CD14-positive monocyte (primary cell): ENCODE measurements at regions not wholly inside any gene's neighbourhood (a gene's known extent, or its start where the extent isn't known, plus 50 kb on each side); places are given as distances from the start of the nearest gene placed in this dataset.

Experiments
- DNase-seq, 3 donors: peaks; one replicate each; pipeline ENCODE4 v3.0.0-alpha.2; 2011 to 2022
- H2AFZ ChIP-seq: 2 replicates; pipeline ENCODE4 v1.6.0; 2012; ENCODE audit warnings: mild to moderate bottlenecking, low read depth, low read length, inconsistent platforms; ENCODE audit not compliant: insufficient read depth, poor library complexity, severe bottlenecking
- H3K27ac ChIP-seq, 2 donors: 1 replicate in 1 of 2; 2 replicates in 1 of 2; pipeline ENCODE4 v1.5.1; 2012 to 2013; ENCODE audit warnings: low read length in 2 of 2, control low read depth in 1 of 2, inconsistent platforms in 1 of 2, low read depth in 1 of 2, mild to moderate bottlenecking in 1 of 2
- H3K27me3 ChIP-seq, 2 donors: one replicate each; pipeline versions ENCODE4 v1.6.0 to v1.6.1; 2011 to 2013; ENCODE audit warnings: low read length in 2 of 2; ENCODE audit not compliant: control insufficient read depth in 2 of 2, insufficient read depth in 2 of 2
- H3K36me3 ChIP-seq, 2 donors: replicated peaks in 1 of 2; 1 replicate in 1 of 2; 2 replicates in 1 of 2; pipeline versions ENCODE4 v1.5.1 to v1.6.1; 2012 to 2013; ENCODE audit warnings: low read length in 2 of 2, control low read depth in 1 of 2, inconsistent platforms in 1 of 2, mild to moderate bottlenecking in 1 of 2; ENCODE audit not compliant: insufficient read depth in 2 of 2, control insufficient read depth in 1 of 2
- H3K4me1 ChIP-seq, 2 donors: 1 replicate in 1 of 2; 2 replicates in 1 of 2; pipeline versions ENCODE4 v1.5.1 to v1.6.1; 2012 to 2013; ENCODE audit warnings: low read length in 2 of 2, control low read depth in 1 of 2, inconsistent platforms in 1 of 2, mild to moderate bottlenecking in 1 of 2, moderate library complexity in 1 of 2; ENCODE audit not compliant: insufficient read depth in 2 of 2, control insufficient read depth in 1 of 2
- H3K4me2 ChIP-seq: replicated peaks from 2 replicates; pipeline ENCODE3; 2012; ENCODE audit warnings: low read length, moderate library complexity, mild to moderate bottlenecking; ENCODE audit not compliant: poor library complexity, severe bottlenecking; ENCODE audit errors: extremely low read depth
- H3K4me3 ChIP-seq, 3 experiments: fragments of 200-600 bp in 1 of 3; sonication (generic) in 1 of 3; replicated peaks in 1 of 3; 1 replicate in 2 of 3; 2 replicates in 1 of 3; pipeline ENCODE4 v1.5.1; 2011 to 2013; ENCODE audit warnings: low read length in 3 of 3, mild to moderate bottlenecking in 3 of 3, control low read depth in 2 of 3, low read depth in 2 of 3, inconsistent platforms in 1 of 3, moderate library complexity in 1 of 3
- H3K79me2 ChIP-seq: 2 replicates; pipeline ENCODE4 v1.6.0; 2012; ENCODE audit warnings: mild to moderate bottlenecking, control low read depth, inconsistent platforms, low read length, moderate library complexity; ENCODE audit not compliant: insufficient read depth
- H3K9ac ChIP-seq: 2 replicates; pipeline ENCODE4 v1.6.0; 2017; ENCODE audit warnings: low read length, mild to moderate bottlenecking; ENCODE audit not compliant: insufficient read depth, poor library complexity, severe bottlenecking
- H3K9me3 ChIP-seq, 2 donors: replicated peaks in 1 of 2; 1 replicate in 1 of 2; 2 replicates in 1 of 2; pipeline versions ENCODE4 v1.5.1 to v1.6.1; 2012 to 2013; ENCODE audit warnings: low read length in 2 of 2, control low read depth in 1 of 2; ENCODE audit not compliant: control insufficient read depth in 1 of 2, insufficient read depth in 1 of 2
- H4K20me1 ChIP-seq: 2 replicates; pipeline ENCODE4 v1.6.0; 2012; ENCODE audit warnings: mild to moderate bottlenecking, low read length, control low read depth, moderate library complexity; ENCODE audit not compliant: insufficient read depth
- H3K27ac Mint-ChIP-seq, 7 donors: one replicate each; pipeline ENCODE4 v1.8.0; 2020; ENCODE audit warnings: mild to moderate bottlenecking in 7 of 7, mixed read lengths in 7 of 7, moderate library complexity in 6 of 7, inconsistent platforms in 2 of 7
- H3K27me3 Mint-ChIP-seq, 3 donors: one replicate each; pipeline ENCODE4 v1.8.0; 2021 to 2022; ENCODE audit warnings: low read depth in 3 of 3, mild to moderate bottlenecking in 3 of 3, mixed read lengths in 3 of 3, moderate library complexity in 3 of 3, inconsistent platforms in 1 of 3
- H3K36me3 Mint-ChIP-seq, 2 donors: one replicate each; pipeline ENCODE4 v1.8.0; 2020; ENCODE audit warnings: mixed read lengths in 2 of 2, inconsistent platforms in 1 of 2, mild to moderate bottlenecking in 1 of 2
- H3K4me1 Mint-ChIP-seq: one replicate; pipeline ENCODE4 v1.8.0; 2020; ENCODE audit warnings: mild to moderate bottlenecking, mixed read lengths
- H3K4me3 Mint-ChIP-seq, 2 donors: one replicate each; pipeline ENCODE4 v1.8.0; 2020; ENCODE audit warnings: mild to moderate bottlenecking in 2 of 2, mixed read lengths in 2 of 2, moderate library complexity in 1 of 2
- H3K9me3 Mint-ChIP-seq, 7 donors: one replicate each; pipeline ENCODE4 v1.8.0; 2020 to 2022; ENCODE audit warnings: mixed read lengths in 7 of 7, mild to moderate bottlenecking in 6 of 7, moderate library complexity in 6 of 7, inconsistent platforms in 2 of 7
- WGBS: methylation state at CpG from one replicate; pipeline ENCODE4 v1.1.5; 2013; ENCODE audit warnings: missing lambda C conversion rate; ENCODE audit not compliant: insufficient coverage; 5-methylcytosine and 5-hydroxymethylcytosine counted together
- intact Hi-C, 2 donors: fragments of 100-400 bp; cut with micrococcal nuclease; formaldehyde crosslinking; loops; one replicate each; pipeline versions ENCODE4 v1.15.0 to v1.15.1; 2023
- TF ChIP-seq, protein P1 (sequence below): fragments of 200-600 bp; IDR thresholded peaks from one replicate; pipeline ENCODE4 v1.8.0; 2022; ENCODE audit warnings: antibody characterized with exemption, mild to moderate bottlenecking

GRCh38 chr16:66150698-66151482, 215.6 kb upstream of the CDH5 start:
- 37% methylated on average over 3 of the region's 7 CpGs for WGBS
- H3K27ac ChIP-seq = peak overlapping the region; percentile 23 to 79
- H3K9ac ChIP-seq = peak overlapping the region; percentile 1
- H3K27me3 ChIP-seq = no peaks in the 10 kb centered on the region
- peaks cover 21 to 32% of the 10 kb centered on the region in 2 donors for H3K4me1 ChIP-seq
- DNase-seq = peak; percentile 29 to 49 (median 48)
- Mint-ChIP-seq H3K9me3 (peaks cover 0 to 1% (median 0%) of the 10 kb centered on the region in 7 donors), H3K27ac (peak overlapping the region in 6 of 7 donors; percentile 77 to 90 (median 86)), H3K27me3 (peaks cover 0 to 3% (median 2%) of the 10 kb centered on the region in 3 donors), H3K4me1 (peaks cover 48% of the 10 kb centered on the region), H3K4me3 (peak overlapping the region; percentile 70 to 86), H3K36me3 (peaks cover 0 to 2% of the 10 kb centered on the region in 2 donors)
- no peaks in the 10 kb centered on the region for H3K36me3 ChIP-seq
- intact Hi-C loops = no loop called here
- no peaks in the 10 kb centered on the region for H3K9me3 ChIP-seq
- no peaks in the 10 kb centered on the region for H4K20me1 ChIP-seq
- TF ChIP-seq, protein P1, sequence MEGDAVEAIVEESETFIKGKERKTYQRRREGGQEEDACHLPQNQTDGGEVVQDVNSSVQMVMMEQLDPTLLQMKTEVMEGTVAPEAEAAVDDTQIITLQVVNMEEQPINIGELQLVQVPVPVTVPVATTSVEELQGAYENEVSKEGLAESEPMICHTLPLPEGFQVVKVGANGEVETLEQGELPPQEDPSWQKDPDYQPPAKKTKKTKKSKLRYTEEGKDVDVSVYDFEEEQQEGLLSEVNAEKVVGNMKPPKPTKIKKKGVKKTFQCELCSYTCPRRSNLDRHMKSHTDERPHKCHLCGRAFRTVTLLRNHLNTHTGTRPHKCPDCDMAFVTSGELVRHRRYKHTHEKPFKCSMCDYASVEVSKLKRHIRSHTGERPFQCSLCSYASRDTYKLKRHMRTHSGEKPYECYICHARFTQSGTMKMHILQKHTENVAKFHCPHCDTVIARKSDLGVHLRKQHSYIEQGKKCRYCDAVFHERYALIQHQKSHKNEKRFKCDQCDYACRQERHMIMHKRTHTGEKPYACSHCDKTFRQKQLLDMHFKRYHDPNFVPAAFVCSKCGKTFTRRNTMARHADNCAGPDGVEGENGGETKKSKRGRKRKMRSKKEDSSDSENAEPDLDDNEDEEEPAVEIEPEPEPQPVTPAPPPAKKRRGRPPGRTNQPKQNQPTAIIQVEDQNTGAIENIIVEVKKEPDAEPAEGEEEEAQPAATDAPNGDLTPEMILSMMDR = no peak
- H3K79me2 ChIP-seq = no peaks in the 10 kb centered on the region
- H2AFZ ChIP-seq = peak overlapping the region; percentile 42
- H3K4me2 ChIP-seq = peak overlapping the region; percentile 70
- H3K4me3 ChIP-seq = peak overlapping the region in 2 of 3 experiments; percentile 23 to 47

DNA sequence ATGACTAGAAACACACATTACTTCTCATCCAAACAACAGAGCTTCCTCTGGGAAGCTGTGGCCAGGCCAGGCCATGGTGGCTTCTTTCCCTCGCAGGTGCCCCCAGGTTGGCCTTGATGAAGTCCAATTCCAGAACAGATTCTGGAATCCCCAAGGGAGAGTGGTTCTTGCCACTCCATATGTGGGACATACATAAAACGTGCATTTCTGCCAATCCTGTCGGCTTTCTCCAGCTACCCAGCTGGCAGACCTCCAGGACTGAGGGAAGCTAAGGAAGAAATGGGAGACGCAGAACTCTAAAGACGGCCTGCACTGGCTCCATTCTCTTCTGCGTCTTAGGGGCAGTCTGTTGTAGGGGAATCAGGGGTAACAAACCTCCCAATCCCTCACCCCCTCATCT, 219.2 kb upstream of the CDH5 start:
- WGBS = 90% methylated on average over 2 of the region's 6 CpGs
- intact Hi-C loops = no loop called here
- Mint-ChIP-seq H3K27me3 (peaks cover 0 to 6% (median 1%) of the 10 kb centered on the region in 3 donors), H3K4me3 (no peak overlapping the region), H3K4me1 (peaks cover 33% of the 10 kb centered on the region), H3K27ac (no peak overlapping the region), H3K9me3 (peaks cover 0 to 1% (median 0%) of the 10 kb centered on the region in 7 donors), H3K36me3 (peaks cover 0 to 2% of the 10 kb centered on the region in 2 donors)
- no peak overlapping the region for H3K9ac ChIP-seq
- H3K27ac ChIP-seq = no peak overlapping the region
- no peak overlapping the region for H2AFZ ChIP-seq
- H3K4me2 ChIP-seq = no peak overlapping the region
- H3K4me1 ChIP-seq = peaks cover 21 to 26% of the 10 kb centered on the region in 2 donors
- DNase-seq = no peak
- TF ChIP-seq, protein P1 = no peak
- H3K9me3 ChIP-seq = no peaks in the 10 kb centered on the region
- no peak overlapping the region for H3K4me3 ChIP-seq
- no peaks in the 10 kb centered on the region for H3K79me2 ChIP-seq
- H4K20me1 ChIP-seq = no peaks in the 10 kb centered on the region
- H3K36me3 ChIP-seq = no peaks in the 10 kb centered on the region
- no peaks in the 10 kb centered on the region for H3K27me3 ChIP-seq
